Gastrocnemius medialis (tissue), 4 donors: ENCODE measurements at regions not wholly inside any gene's neighbourhood (a gene's known extent, or its start where the extent isn't known, plus 50 kb on each side); places are given as distances from the start of the nearest gene placed in this dataset.

Experiments
- ATAC-seq, 2 donors: fragments of 150-250 bp; one replicate each; pipeline ENCODE4 v1.9.1; 2016
- DNase-seq, 2 donors: peaks; one replicate each; pipeline ENCODE4 v3.0.0-alpha.2; 2019
- H3K27ac ChIP-seq, 4 donors: fragments of 200-600 bp; sonication (generic); 1 replicate in 1 of 4; 2 replicates in 3 of 4; pipeline ENCODE4 v1.5.1; 2016 to 2018; ENCODE audit warnings: mild to moderate bottlenecking in 2 of 4, moderate library complexity in 1 of 4
- H3K27me3 ChIP-seq, 3 donors: fragments of 200-600 bp; sonication (generic) in 2 of 3; 1 replicate in 1 of 3; 2 replicates in 2 of 3; pipeline versions ENCODE4 v1.5.1 to v1.6.0; 2016 to 2019; ENCODE audit warnings: mild to moderate bottlenecking in 1 of 3, moderate library complexity in 1 of 3
- H3K36me3 ChIP-seq, 2 donors: fragments of 200-600 bp; sonication (generic) in 1 of 2; one replicate each; pipeline ENCODE4 v1.5.1; 2017 to 2018
- H3K4me1 ChIP-seq, 2 donors: fragments of 200-600 bp; sonication (generic) in 1 of 2; one replicate each; pipeline ENCODE4 v1.5.1; 2016 to 2017; ENCODE audit warnings: mild to moderate bottlenecking in 2 of 2
- H3K4me3 ChIP-seq, 4 donors: fragments of 200-600 bp; sonication (generic) in 3 of 4; 1 replicate in 1 of 4; 2 replicates in 3 of 4; pipeline ENCODE4 v1.5.1; 2016 to 2019; ENCODE audit warnings: mild to moderate bottlenecking in 2 of 4
- H3K9me3 ChIP-seq, 3 donors: fragments of 200-600 bp; sonication (generic) in 2 of 3; 1 replicate in 1 of 3; 2 replicates in 2 of 3; pipeline ENCODE4 v1.5.1; 2016 to 2019
- POLR2A ChIP-seq, 2 donors: fragments of 450-650 bp; IDR thresholded peaks; one replicate each; pipeline ENCODE4 v1.6.1; 2017; ENCODE audit warnings: antibody characterized with exemption in 2 of 2, mild to moderate bottlenecking in 2 of 2, moderate library complexity in 2 of 2
- in situ Hi-C, 4 donors: fragments of 200-750 bp; cut with MboI; loops; one replicate each; pipeline versions ENCODE4 v1.15.0 to v1.8.0; 2017; ENCODE audit warnings: low sequenced_read_pairs in 4 of 4
- intact Hi-C: fragments of 100-400 bp; cut with DNase I; formaldehyde crosslinking; loops from one replicate; pipeline ENCODE4 v1.15.1; 2023; ENCODE audit warnings: low total_unique reads
- TF ChIP-seq, protein P1 (sequence below), 5 experiments: fragments of 450-650 bp in 3 of 5; fragments of 200-600 bp in 2 of 5; sonication (generic) in 2 of 5; IDR thresholded peaks in 4 of 5; conservative IDR thresholded peaks in 1 of 5; 1 replicate in 4 of 5; 2 replicates in 1 of 5; pipeline ENCODE4 v1.5.1; 2016 to 2019; ENCODE audit warnings: antibody characterized with exemption in 5 of 5, mild to moderate bottlenecking in 3 of 5, moderate library complexity in 3 of 5

DNA sequence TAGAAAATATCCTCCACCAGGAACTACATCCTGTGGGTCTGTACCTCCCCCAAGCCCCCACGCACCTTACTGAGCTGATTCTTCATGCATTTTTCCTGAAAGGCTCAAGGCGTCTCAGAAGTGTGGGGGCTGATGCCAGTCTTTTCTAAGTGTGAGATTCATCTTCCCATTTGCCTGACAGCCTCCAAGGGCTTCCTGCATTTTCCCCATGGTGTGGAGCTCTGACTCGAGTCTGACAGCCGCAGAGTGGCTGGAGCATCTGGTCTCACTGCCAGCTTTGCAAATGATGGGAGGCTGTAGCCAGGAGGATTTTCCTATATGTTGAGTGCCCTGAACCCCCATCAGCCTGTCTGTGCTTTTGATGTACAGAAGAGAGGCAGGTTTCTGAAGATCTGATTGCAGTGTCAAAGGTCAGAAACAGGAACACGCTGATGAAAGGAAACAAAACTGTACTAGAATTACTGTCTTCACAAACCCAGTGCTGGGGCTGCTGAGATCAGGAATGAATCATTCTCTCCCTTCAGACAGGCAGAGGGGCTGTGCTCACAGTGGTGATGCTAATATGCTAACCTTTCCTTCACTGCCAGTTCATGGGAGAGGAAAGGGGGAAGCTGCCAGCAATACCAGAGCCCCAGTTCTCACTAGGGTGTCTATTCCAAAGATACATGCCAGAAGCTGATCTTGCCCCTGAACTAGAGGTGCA is 201.5 kb upstream of the C1orf174 start:
- DNase-seq (no peak), ATAC-seq (no peak)
- Histone ChIP-seq H3K4me3 (no peak overlapping the region), H3K36me3 (no peaks in the 10 kb centered on the region), H3K4me1 (no peaks in the 10 kb centered on the region), H3K27ac (no peak overlapping the region), H3K27me3 (no peaks in the 10 kb centered on the region), H3K9me3 (no peaks in the 10 kb centered on the region)
- no peak for TF ChIP-seq POLR2A (IDR thresholded peaks at IDR 0.05)
- TF ChIP-seq, protein P1, sequence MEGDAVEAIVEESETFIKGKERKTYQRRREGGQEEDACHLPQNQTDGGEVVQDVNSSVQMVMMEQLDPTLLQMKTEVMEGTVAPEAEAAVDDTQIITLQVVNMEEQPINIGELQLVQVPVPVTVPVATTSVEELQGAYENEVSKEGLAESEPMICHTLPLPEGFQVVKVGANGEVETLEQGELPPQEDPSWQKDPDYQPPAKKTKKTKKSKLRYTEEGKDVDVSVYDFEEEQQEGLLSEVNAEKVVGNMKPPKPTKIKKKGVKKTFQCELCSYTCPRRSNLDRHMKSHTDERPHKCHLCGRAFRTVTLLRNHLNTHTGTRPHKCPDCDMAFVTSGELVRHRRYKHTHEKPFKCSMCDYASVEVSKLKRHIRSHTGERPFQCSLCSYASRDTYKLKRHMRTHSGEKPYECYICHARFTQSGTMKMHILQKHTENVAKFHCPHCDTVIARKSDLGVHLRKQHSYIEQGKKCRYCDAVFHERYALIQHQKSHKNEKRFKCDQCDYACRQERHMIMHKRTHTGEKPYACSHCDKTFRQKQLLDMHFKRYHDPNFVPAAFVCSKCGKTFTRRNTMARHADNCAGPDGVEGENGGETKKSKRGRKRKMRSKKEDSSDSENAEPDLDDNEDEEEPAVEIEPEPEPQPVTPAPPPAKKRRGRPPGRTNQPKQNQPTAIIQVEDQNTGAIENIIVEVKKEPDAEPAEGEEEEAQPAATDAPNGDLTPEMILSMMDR (IDR thresholded peaks at IDR 0.05 in 4 of 5, conservative IDR thresholded peaks at IDR 0.05 in 1 of 5) = no peak
- in situ Hi-C loops (no loop called here), intact Hi-C loops (no loop called here)

DNA sequence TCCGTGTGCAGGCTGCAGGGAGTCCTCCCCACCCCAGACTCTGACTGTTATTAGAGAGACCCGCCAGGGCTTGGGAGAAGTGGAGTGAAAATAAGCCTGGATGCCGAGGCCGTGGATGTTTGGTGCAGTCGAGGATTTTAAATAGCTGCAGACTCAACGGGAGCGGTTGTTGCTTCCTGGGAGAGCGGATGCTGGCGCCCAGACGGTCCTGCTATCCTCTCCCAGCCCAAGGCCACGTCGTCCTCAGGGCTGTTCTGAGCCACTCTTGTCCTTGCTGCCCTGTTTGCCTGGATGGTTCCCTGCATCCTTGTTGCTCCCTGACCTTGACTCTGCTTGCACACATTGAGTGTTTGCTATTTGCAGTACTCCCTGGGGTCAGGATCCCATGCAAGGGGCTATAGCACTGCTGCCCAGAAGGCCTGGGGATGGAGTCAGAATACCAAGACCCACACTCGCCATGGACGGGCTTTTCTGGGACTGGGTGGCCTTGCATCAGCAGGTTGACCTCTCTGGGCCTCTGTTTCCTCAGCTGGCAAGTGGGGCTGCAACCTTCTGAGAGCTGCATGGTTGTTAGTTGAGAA is 205.3 kb upstream of the C1orf174 start:
- H3K36me3 ChIP-seq = no peaks in the 10 kb centered on the region
- intact Hi-C loops = no loop called here
- peaks cover 0 to 7% (median 0%) of the 10 kb centered on the region in 3 donors for H3K27me3 ChIP-seq
- no peak for TF ChIP-seq POLR2A (IDR thresholded peaks at IDR 0.05)
- TF ChIP-seq, protein P1 (IDR thresholded peaks at IDR 0.05 in 4 of 5, conservative IDR thresholded peaks at IDR 0.05 in 1 of 5) = no peak
- DNase-seq = no peak
- H3K27ac ChIP-seq = no peak overlapping the region
- in situ Hi-C loops = no loop called here
- H3K4me3 ChIP-seq = no peak overlapping the region
- ATAC-seq = no peak
- no peaks in the 10 kb centered on the region for H3K9me3 ChIP-seq
- no peaks in the 10 kb centered on the region for H3K4me1 ChIP-seq

DNA sequence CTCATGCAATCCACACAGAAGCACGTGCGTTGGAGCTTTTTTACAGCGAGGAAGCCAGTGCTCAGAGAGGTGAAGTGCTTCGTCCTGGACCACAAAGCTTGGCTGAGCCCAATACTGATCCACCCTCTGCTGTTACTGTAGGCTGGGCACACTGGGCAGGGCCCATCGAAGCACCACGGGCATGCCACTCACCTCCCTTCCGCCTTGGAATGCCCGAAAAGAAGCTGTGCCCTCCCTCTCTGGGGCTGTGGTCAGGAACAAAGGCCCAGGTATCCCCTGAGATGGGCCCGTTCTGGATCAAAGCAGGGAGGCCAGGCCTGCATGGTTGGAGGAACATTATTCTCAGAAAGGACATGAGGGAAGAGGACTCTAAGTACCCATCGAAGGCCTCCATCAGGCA is 206.7 kb upstream of the C1orf174 start:
- intact Hi-C loops = no loop called here
- in situ Hi-C loops = no loop called here
- Histone ChIP-seq H3K27me3 (peaks cover 0 to 7% (median 0%) of the 10 kb centered on the region in 3 donors), H3K9me3 (no peaks in the 10 kb centered on the region), H3K4me1 (no peaks in the 10 kb centered on the region), H3K27ac (no peak overlapping the region), H3K36me3 (no peaks in the 10 kb centered on the region), H3K4me3 (no peak overlapping the region)
- TF ChIP-seq, protein P1 (IDR thresholded peaks at IDR 0.05 in 4 of 5, conservative IDR thresholded peaks at IDR 0.05 in 1 of 5) = no peak
- no peak for TF ChIP-seq POLR2A (IDR thresholded peaks at IDR 0.05)
- DNase-seq (no peak), ATAC-seq (no peak)

DNA sequence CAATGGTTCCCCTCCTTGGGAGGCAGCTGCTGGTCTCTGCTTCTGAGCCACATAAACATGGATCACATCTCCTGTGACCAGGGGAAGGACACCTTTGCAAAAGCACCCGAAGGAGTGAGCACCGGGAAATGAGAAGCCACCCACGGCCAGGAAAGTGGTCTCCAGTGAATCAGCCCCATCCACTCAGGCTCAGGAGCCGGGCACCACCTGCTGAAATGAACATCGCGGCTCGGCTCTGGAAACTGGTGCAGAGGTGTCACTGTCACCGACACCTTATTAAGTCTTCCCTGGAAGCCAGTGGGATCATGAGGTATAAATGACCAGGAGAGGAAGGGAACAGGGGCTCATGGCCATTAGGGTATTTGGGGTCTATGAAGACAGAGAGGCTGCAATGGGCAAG is 207.2 kb upstream of the C1orf174 start:
- Histone ChIP-seq H3K4me3 (no peak overlapping the region), H3K27me3 (peaks cover 0 to 7% (median 0%) of the 10 kb centered on the region in 3 donors), H3K27ac (no peak overlapping the region), H3K36me3 (no peaks in the 10 kb centered on the region), H3K9me3 (no peaks in the 10 kb centered on the region), H3K4me1 (no peaks in the 10 kb centered on the region)
- TF ChIP-seq, protein P1 (IDR thresholded peaks at IDR 0.05 in 4 of 5, conservative IDR thresholded peaks at IDR 0.05 in 1 of 5) = no peak
- TF ChIP-seq POLR2A (IDR thresholded peaks at IDR 0.05) = no peak
- DNase-seq (no peak), ATAC-seq (no peak)
- in situ Hi-C loops (no loop called here), intact Hi-C loops (no loop called here)
